ENCODE measurements at regions not wholly inside any gene's neighbourhood (a gene's known extent, or its start where the extent isn't known, plus 50 kb on each side); places are given as distances from the start of the nearest gene placed in this dataset.

GRCh38 chr2:120605231-120605935 lies 130.3 kb upstream of the GLI2 start:
- DNase-seq (ENCODE audit: low read depth) = no peak
- H3K4me3 ChIP-seq (ENCODE audit: low read depth, low read length) = no peak overlapping the region
- no peak for TF ChIP-seq CTCF (IDR thresholded peaks at IDR 0.05; ENCODE audit: insufficient read depth, low read depth, low read length)

GRCh38 chr2:120606280-120606679 lies 129.4 kb upstream of the GLI2 start:
- H3K4me3 ChIP-seq (ENCODE audit: low read depth, low read length) = no peak overlapping the region
- DNase-seq (ENCODE audit: low read depth) = no peak
- no peak for TF ChIP-seq CTCF (IDR thresholded peaks at IDR 0.05; ENCODE audit: insufficient read depth, low read depth, low read length)

GRCh38 chr2:120606931-120607330 lies 128.7 kb upstream of the GLI2 start:
- no peak overlapping the region for H3K4me3 ChIP-seq (ENCODE audit: low read depth, low read length)
- no peak for DNase-seq (ENCODE audit: low read depth)
- no peak for TF ChIP-seq CTCF (IDR thresholded peaks at IDR 0.05; ENCODE audit: insufficient read depth, low read depth, low read length)

GRCh38 chr2:120607506-120607905 lies 128.2 kb upstream of the GLI2 start:
- no peak overlapping the region for H3K4me3 ChIP-seq (ENCODE audit: low read depth, low read length)
- no peak for TF ChIP-seq CTCF (IDR thresholded peaks at IDR 0.05; ENCODE audit: insufficient read depth, low read depth, low read length)
- DNase-seq (ENCODE audit: low read depth) = no peak

- no peak for TF ChIP-seq CTCF (IDR thresholded peaks at IDR 0.05; ENCODE audit: insufficient read depth, low read depth, low read length)
- DNase-seq (ENCODE audit: low read depth) = no peak
- no peak overlapping the region for H3K4me3 ChIP-seq (ENCODE audit: low read depth, low read length)
Measured at GRCh38 chr2:120607996-120608395, 127.7 kb upstream of the GLI2 start.

- no peak for TF ChIP-seq CTCF (IDR thresholded peaks at IDR 0.05; ENCODE audit: insufficient read depth, low read depth, low read length)
- H3K4me3 ChIP-seq (ENCODE audit: low read depth, low read length) = no peak overlapping the region
- no peak for DNase-seq (ENCODE audit: low read depth)
Measured at GRCh38 chr2:120609826-120610395, 125.8 kb upstream of the GLI2 start.

GRCh38 chr2:120611016-120611415 lies 124.7 kb upstream of the GLI2 start:
- TF ChIP-seq CTCF (IDR thresholded peaks at IDR 0.05; ENCODE audit: insufficient read depth, low read depth, low read length) = no peak

More at GRCh38 chr2:120611016-120611415, 124.7 kb upstream of the GLI2 start:
- DNase-seq (ENCODE audit: low read depth) = no peak
- no peak overlapping the region for H3K4me3 ChIP-seq (ENCODE audit: low read depth, low read length)
